ENCODE measurements at regions not wholly inside any gene's neighbourhood (a gene's known extent, or its start where the extent isn't known, plus 50 kb on each side); places are given as distances from the start of the nearest gene placed in this dataset.

DNA sequence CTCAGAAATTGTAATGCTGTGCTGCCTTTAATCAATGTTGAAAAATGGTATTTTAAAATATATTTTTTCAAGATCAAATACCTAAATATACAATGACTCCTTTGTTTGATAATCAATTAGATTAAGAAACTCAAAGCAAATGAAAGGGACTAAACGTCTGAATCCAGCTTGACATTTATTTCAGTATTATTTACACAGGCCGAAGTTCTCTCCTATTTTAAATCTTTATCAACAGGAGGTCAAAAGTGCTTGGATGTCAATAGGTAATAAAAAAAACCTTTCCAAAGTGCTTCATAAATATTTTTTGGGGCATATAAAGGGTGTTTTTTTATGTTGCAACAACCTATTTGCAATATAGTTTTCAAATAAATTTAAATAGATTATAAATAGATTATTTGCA is 1201.7 kb upstream of the SLC39A10 start:
- POLR2A ChIA-PET: no interaction called here
- DNase-seq (ENCODE audit: low read depth, low spot score): no peak
- no peak for TF ChIP-seq CTCF (IDR thresholded peaks at IDR 0.05; ENCODE audit: insufficient read depth, low read length, missing control alignments)

GRCh38 chr2:194452504-194452903 is 1204.5 kb upstream of the SLC39A10 start:
- DNase-seq (ENCODE audit: low read depth, low spot score): no peak
- CTCF ChIA-PET: no interaction called here
- no peak for TF ChIP-seq CTCF (IDR thresholded peaks at IDR 0.05; ENCODE audit: insufficient read depth, low read length, missing control alignments)
- H3K4me3 ChIP-seq (ENCODE audit: low read depth, low read length): no peak overlapping the region
- POLR2A ChIA-PET: no interaction called here

More for the DNA sequence above, 1201.7 kb upstream of the SLC39A10 start:
- H3K4me3 ChIP-seq (ENCODE audit: low read depth, low read length): no peak overlapping the region
- CTCF ChIA-PET: no interaction called here

DNA sequence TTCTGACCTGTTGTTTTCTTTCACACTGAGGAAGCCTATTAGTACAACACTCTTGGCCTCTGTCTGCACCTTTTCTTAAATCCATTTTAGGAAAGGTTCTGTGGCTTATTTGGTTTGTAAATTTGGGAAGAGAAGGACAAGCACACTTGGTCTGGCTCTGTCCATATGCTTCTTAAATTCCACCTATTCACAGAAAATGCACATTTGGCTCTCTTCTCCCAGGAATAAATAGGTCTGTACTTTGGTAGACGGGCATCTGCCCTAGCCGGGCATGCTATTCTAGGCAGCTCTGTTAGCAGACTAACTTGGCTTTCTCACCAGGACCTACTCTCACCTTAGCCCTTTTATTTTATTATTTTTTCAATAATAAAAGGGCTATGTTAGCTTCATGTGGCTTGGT is 1211.8 kb upstream of the SLC39A10 start:
- no peak for DNase-seq (ENCODE audit: low read depth, low spot score)
- no peak for TF ChIP-seq CTCF (IDR thresholded peaks at IDR 0.05; ENCODE audit: insufficient read depth, low read length, missing control alignments)
- H3K4me3 ChIP-seq (ENCODE audit: low read depth, low read length): no peak overlapping the region
- POLR2A ChIA-PET: no interaction called here
- CTCF ChIA-PET: no interaction called here

- POLR2A ChIA-PET: no interaction called here
- H3K4me3 ChIP-seq (ENCODE audit: low read depth, low read length): no peak overlapping the region
- no peak for DNase-seq (ENCODE audit: low read depth, low spot score)
- CTCF ChIA-PET: no interaction called here
- TF ChIP-seq CTCF (IDR thresholded peaks at IDR 0.05; ENCODE audit: insufficient read depth, low read length, missing control alignments): no peak
Observed at GRCh38 chr2:194443926-194444325, 1213.1 kb upstream of the SLC39A10 start.

DNA sequence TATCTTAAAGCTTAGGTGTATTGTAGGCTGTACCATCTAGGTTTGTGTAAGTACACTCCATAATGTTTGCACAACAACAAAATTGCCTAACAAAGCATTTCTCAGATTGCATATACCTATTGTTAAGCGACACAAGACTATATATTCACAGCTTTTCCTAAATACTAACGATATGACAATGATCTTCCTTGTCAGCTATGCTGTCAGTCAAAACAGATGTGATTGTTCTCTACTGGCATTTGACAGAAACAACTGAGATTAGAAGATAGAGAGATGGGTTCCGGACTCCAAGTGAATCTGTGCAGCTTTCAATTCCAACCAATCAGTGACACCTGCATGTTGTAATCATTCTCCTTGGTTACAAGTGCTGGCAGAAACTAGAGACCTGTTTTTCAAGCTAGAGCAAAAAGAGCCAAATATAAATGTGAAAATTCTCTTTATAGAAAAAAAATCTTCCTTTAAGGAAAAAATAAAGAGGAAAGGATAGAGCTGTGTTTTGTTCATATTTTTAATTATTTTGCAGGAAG is 1232.3 kb upstream of the SLC39A10 start:
- ChIA-PET POLR2A (no interaction called here), CTCF (no interaction called here)
- H3K4me3 ChIP-seq (ENCODE audit: low read depth, low read length): no peak overlapping the region
- TF ChIP-seq CTCF (IDR thresholded peaks at IDR 0.05; ENCODE audit: insufficient read depth, low read length, missing control alignments): no peak
- no peak for DNase-seq (ENCODE audit: low read depth, low spot score)

- no peak for TF ChIP-seq CTCF (IDR thresholded peaks at IDR 0.05; ENCODE audit: insufficient read depth, low read length, missing control alignments)
- POLR2A ChIA-PET: no interaction called here
- H3K4me3 ChIP-seq (ENCODE audit: low read depth, low read length): no peak overlapping the region
- DNase-seq (ENCODE audit: low read depth, low spot score): no peak
- CTCF ChIA-PET: no interaction called here
Observed at GRCh38 chr2:194411221-194411620, 1245.8 kb upstream of the SLC39A10 start.

Measured in AG04449 (cell line).